Gastroesophageal sphincter (tissue), 3 donors: ENCODE measurements at regions not wholly inside any gene's neighbourhood (a gene's known extent, or its start where the extent isn't known, plus 50 kb on each side); places are given as distances from the start of the nearest gene placed in this dataset.

Experiments used
- EP300 ChIP-seq: sonication (generic); formaldehyde crosslinking; IDR thresholded peaks from one replicate; pipeline ENCODE4 v1.6.1; 2017; ENCODE audit warnings: antibody characterized with exemption, mild to moderate bottlenecking
- POLR2A ChIP-seq, 2 donors: fragments of 450-650 bp; IDR thresholded peaks; one replicate each; pipeline ENCODE4 v1.6.1; 2017; ENCODE audit warnings: antibody characterized with exemption in 2 of 2, mild to moderate bottlenecking in 2 of 2, moderate library complexity in 1 of 2
- POLR2AphosphoS5 ChIP-seq: sonication (generic); formaldehyde crosslinking; IDR thresholded peaks from one replicate; pipeline ENCODE4 v1.6.1; 2017; ENCODE audit warnings: antibody characterized with exemption
- TF ChIP-seq, protein P1 (sequence below), 4 experiments: fragments of 200-600 bp in 2 of 4; fragments of 450-650 bp in 2 of 4; sonication (generic) in 1 of 4; IDR thresholded peaks; one replicate each; pipeline ENCODE4 v1.5.1; 2017 to 2019; ENCODE audit warnings: antibody characterized with exemption in 4 of 4, mild to moderate bottlenecking in 2 of 4, moderate library complexity in 2 of 4

GRCh38 chr3:24867783-24868182, 373.1 kb upstream of the THRB start:
- TF ChIP-seq, protein P1, sequence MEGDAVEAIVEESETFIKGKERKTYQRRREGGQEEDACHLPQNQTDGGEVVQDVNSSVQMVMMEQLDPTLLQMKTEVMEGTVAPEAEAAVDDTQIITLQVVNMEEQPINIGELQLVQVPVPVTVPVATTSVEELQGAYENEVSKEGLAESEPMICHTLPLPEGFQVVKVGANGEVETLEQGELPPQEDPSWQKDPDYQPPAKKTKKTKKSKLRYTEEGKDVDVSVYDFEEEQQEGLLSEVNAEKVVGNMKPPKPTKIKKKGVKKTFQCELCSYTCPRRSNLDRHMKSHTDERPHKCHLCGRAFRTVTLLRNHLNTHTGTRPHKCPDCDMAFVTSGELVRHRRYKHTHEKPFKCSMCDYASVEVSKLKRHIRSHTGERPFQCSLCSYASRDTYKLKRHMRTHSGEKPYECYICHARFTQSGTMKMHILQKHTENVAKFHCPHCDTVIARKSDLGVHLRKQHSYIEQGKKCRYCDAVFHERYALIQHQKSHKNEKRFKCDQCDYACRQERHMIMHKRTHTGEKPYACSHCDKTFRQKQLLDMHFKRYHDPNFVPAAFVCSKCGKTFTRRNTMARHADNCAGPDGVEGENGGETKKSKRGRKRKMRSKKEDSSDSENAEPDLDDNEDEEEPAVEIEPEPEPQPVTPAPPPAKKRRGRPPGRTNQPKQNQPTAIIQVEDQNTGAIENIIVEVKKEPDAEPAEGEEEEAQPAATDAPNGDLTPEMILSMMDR (IDR thresholded peaks at IDR 0.05) = no peak
- no peak for TF ChIP-seq POLR2A (IDR thresholded peaks at IDR 0.05)
- TF ChIP-seq POLR2AphosphoS5 = no peak
- no peak for TF ChIP-seq EP300
